Omental fat pad (tissue), 3 donors: ENCODE measurements at regions not wholly inside any gene's neighbourhood (a gene's known extent, or its start where the extent isn't known, plus 50 kb on each side); places are given as distances from the start of the nearest gene placed in this dataset.

Experiments used
- ATAC-seq: fragments of 150-250 bp; one replicate; pipeline ENCODE4 v1.9.1; 2016; ENCODE audit warnings: mild to moderate bottlenecking, moderate library complexity; ENCODE audit not compliant: low FRiP score
- DNase-seq: peaks from one replicate; pipeline ENCODE4 v3.0.0-alpha.2; 2019; ENCODE audit warnings: low spot score
- TF ChIP-seq, protein P1 (sequence below), 3 donors: fragments of 450-650 bp; IDR thresholded peaks; one replicate each; pipeline ENCODE4 v1.5.1; 2016 to 2017; ENCODE audit warnings: antibody characterized with exemption in 3 of 3, mild to moderate bottlenecking in 3 of 3, moderate library complexity in 2 of 3

DNA sequence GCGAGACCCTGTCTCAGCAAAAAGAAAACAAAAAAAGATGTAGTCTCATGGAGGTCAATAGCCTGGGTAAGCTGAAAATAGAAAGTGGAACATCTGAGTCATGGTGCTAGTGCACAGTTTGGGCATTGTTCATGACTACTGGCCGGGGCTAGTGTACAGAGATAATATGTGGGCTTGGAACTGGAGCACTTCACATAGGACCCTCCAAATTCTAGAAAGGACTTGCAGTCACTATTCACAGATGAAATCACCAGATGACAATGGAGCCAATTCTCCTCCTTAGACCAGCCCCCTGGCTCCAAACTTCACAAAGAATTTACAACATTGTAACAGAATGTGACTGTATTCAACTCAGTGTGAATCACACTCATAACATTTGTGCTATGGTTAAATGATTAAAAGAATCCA, 367.8 kb upstream of the SLC7A11 start:
- peak; percentile 44 for ATAC-seq
- DNase-seq, result no peak
- TF ChIP-seq, protein P1, sequence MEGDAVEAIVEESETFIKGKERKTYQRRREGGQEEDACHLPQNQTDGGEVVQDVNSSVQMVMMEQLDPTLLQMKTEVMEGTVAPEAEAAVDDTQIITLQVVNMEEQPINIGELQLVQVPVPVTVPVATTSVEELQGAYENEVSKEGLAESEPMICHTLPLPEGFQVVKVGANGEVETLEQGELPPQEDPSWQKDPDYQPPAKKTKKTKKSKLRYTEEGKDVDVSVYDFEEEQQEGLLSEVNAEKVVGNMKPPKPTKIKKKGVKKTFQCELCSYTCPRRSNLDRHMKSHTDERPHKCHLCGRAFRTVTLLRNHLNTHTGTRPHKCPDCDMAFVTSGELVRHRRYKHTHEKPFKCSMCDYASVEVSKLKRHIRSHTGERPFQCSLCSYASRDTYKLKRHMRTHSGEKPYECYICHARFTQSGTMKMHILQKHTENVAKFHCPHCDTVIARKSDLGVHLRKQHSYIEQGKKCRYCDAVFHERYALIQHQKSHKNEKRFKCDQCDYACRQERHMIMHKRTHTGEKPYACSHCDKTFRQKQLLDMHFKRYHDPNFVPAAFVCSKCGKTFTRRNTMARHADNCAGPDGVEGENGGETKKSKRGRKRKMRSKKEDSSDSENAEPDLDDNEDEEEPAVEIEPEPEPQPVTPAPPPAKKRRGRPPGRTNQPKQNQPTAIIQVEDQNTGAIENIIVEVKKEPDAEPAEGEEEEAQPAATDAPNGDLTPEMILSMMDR (IDR thresholded peaks at IDR 0.05), result no peak

DNA sequence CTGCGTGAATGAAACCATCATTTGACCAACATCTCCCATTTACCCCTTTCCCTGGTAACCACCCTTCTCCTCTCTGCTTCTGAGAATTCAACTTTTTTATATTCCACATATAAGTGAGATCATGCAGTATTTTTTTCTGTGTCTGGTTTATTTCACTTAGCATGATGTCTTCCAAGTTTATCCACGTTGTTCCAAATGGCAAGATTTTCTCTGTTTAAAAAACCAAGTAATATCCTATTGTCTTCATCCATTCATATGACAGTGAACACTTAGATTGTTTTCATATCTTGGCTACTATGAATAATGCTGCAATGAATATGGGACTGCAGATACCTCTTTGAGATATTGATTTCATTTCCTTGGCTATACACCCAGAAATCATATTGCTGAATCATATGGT, 362.4 kb upstream of the SLC7A11 start:
- TF ChIP-seq, protein P1 (IDR thresholded peaks at IDR 0.05), result no peak
- ATAC-seq, result no peak
- no peak for DNase-seq

DNA sequence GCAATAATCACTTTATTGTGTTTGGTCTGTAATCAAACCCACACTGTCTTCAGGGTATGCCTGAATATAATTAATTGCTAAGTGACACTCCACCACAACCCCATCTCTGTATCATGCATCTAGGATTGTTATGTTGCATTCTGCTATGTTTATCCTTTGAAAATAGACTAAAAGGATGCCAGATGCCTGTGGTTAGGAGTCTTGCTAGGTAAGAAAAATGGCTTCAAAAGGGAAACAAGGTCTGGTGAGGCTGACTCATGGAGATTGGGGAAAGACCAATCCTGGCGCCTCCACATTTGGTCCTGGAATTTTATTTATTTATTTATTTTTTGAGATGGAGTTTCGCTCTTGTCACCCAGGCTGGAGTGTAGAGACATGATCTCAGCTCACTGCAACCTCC, 360.5 kb upstream of the SLC7A11 start:
- TF ChIP-seq, protein P1 (IDR thresholded peaks at IDR 0.05), result no peak
- no peak for ATAC-seq
- no peak for DNase-seq

DNA sequence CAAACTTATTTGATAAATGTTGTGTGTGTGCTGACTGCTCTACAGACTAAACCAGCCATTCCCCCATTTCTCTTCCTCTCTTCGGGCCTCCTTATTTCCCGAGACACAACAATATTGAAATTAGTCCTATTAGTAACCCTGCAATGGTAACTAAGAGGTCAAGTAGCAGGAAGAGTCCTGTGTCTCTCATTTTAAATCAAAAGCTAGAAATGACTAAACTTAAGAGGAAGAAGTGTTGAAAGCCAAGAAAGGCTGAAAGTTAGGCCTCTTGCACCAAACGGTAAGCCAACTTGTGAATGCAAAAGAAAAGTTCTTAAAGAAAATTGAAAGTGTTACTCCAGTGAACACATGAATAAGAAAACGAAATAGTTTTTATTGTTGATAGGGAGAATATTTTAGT, 357.8 kb upstream of the SLC7A11 start:
- ATAC-seq, result no peak

DNA sequence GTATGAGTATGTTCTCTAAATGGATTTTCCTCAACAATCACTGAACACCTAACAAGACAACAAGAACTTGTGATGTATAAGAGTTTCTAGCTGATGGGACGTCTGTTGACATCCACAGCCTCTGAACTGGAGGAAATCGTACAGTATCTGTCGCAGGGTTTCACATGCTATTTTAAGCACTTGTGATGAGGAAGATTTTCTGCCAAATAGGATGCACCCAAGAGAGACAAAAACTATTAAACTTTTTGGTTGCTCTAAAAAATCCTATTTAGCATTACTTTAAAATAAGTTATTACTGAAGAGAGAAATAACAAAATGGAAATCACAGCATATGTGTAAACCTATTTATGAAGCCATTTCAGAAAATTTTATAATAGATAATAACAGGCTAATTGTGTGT, 356.1 kb upstream of the SLC7A11 start:
- no peak for DNase-seq
- TF ChIP-seq, protein P1 (IDR thresholded peaks at IDR 0.05), result no peak
- ATAC-seq, result no peak

More for the DNA sequence above, 357.8 kb upstream of the SLC7A11 start:
- TF ChIP-seq, protein P1 (IDR thresholded peaks at IDR 0.05), result no peak
- DNase-seq, result no peak

DNA sequence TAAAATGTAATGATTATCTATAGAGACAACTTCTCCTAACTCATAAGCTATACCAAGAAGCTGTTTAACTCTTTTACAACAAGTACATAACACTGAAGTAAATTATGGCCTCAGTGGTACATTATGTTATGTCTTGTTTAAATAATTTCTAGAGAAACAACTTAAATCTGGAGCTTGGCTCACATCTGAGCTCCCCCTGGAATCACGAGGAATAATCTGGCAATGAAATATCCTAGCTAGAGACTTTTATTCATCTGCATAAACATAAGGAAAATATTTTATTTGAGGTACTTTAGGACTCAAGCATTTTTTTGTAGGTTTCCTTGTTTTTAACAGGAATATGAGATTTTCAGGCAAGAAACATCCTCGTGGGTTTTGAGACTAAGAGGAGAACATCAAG, 354.7 kb upstream of the SLC7A11 start:
- DNase-seq, result no peak
- TF ChIP-seq, protein P1 (IDR thresholded peaks at IDR 0.05), result no peak
- ATAC-seq, result no peak

DNA sequence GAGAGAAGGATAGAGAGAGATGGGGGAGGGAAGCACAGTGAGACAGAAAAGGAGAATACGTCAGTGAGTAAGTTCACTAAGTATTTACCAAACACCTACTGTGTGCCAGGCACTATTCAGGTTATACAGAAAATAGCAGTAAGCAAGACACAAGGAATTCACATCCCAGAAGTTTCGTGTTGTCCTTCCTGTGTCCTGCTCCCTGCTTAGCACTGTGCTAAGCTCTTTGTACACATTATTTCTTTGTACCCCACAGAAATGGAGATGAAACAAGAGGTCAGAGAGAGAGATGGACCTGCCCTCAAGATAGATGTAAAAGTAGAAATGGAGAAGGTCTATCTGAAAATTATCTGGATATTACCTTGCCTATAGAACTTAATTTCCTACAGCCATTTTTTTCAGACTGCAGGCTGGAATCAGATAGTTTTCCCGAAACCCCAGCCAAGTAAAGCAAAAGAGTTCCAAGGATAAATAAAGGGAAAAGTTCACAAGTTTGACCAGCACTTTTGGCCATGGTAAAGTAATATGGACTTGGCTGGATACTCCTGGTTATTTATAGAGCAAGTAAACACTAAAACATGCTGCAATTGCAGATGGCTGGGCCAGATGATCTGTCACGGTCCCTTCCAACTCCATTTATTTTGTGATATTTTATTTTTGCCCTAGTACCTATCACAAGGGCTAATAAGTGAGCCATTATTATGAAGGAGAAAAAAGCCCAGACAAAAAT, 353.7 kb upstream of the SLC7A11 start:
- DNase-seq (no peak), ATAC-seq (no peak)
- TF ChIP-seq, protein P1 (IDR thresholded peaks at IDR 0.05), result no peak
